ENCODE measurements at regions not wholly inside any gene's neighbourhood (a gene's known extent, or its start where the extent isn't known, plus 50 kb on each side); places are given as distances from the start of the nearest gene placed in this dataset.

- H3K36me3 Mint-ChIP-seq = no peaks in the 10 kb centered on the region
- POLR2A ChIA-PET = no interaction called here
- no peak overlapping the region for H3K27ac ChIP-seq (ENCODE audit: low read depth, low read length)
- H3K27me3 ChIP-seq (ENCODE audit: control insufficient read depth in 2 of 2, insufficient read depth in 2 of 2, low read length in 2 of 2) = no peaks in the 10 kb centered on the region
- no peak overlapping the region for H3K27ac Mint-ChIP-seq
- H3K27me3 Mint-ChIP-seq = no peaks in the 10 kb centered on the region
- intact Hi-C loops (cut with micrococcal nuclease) = no loop called here
- CTCF ChIA-PET = interaction anchor here (0.7 kb wide), 1 partner anchor 37 kb away, joined by 3 read pairs; no protein-coding TSS in a partner anchor
- no peak overlapping the region for H3K4me3 Mint-ChIP-seq
- no peaks in the 10 kb centered on the region for H3K9me3 ChIP-seq (ENCODE audit: control insufficient read depth in 2 of 3, low read length in 3 of 3)
- H3K36me3 ChIP-seq (ENCODE audit: control insufficient read depth in 2 of 3, insufficient read depth in 3 of 3, low read length in 3 of 3) = no peaks in the 10 kb centered on the region
- DNase-seq (no peak), ATAC-seq (no peak)
- H3K4me1 ChIP-seq (ENCODE audit: control insufficient read depth in 2 of 2, insufficient read depth in 2 of 2, low read length in 2 of 2) = no peaks in the 10 kb centered on the region
- H3K4me1 Mint-ChIP-seq = no peaks in the 10 kb centered on the region
- peaks cover 0 to 27% (median 0%) of the 10 kb centered on the region in 11 donors for H3K9me3 Mint-ChIP-seq
- no peak overlapping the region for H3K4me3 ChIP-seq (ENCODE audit: low read length)
Measured at GRCh38 chr1:239016337-239016736, 370.0 kb upstream of the CHRM3 start.

DNA sequence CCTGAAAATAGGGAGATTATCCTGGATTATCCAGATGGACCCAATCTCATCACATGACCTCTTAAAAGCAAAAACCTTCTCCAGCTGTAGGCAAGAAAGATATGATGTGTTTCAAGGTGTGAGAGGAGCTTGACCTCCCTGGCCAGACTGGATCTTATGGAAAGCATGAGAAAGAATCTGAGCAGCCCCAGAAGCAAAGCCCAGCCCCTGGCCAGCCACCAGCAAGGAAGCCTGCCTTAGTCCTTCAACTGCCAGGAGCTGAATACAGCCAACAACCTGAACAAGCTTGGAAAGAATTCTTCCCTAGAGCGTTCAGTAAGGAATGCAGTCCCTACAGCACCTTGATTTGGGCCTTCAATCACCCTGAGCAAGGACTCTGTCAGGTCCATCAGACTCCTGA, 375.0 kb upstream of the CHRM3 start:
- no peaks in the 10 kb centered on the region for H3K27me3 Mint-ChIP-seq

DNA sequence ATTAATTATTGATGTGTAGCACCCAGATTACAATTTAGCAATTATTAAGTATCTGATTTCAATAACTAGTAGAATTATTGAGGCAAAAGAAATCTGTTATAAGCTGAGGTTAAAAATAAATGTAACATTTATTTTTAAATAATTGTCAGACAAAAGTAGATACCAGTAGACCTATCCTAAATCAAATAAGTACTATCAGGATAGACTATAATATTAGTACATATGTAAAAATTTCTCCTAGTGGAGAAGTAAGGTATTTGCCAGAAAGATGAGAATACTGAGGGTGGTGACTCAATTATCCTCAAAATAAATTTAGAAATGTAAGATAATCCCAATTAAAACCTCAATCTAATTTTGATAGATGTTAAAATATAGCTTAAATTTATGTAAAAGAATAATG, 377.8 kb upstream of the CHRM3 start:
- H3K27me3 ChIP-seq (ENCODE audit: control insufficient read depth in 2 of 2, insufficient read depth in 2 of 2, low read length in 2 of 2) = no peaks in the 10 kb centered on the region
- ChIA-PET POLR2A (no interaction called here), CTCF (no interaction called here)
- no peak overlapping the region for H3K27ac ChIP-seq (ENCODE audit: low read depth, low read length)
- H3K4me1 ChIP-seq (ENCODE audit: control insufficient read depth in 2 of 2, insufficient read depth in 2 of 2, low read length in 2 of 2) = no peaks in the 10 kb centered on the region
- Mint-ChIP-seq H3K27ac (no peak overlapping the region), H3K4me3 (no peak overlapping the region), H3K9me3 (peaks cover 0 to 7% (median 0%) of the 10 kb centered on the region in 11 donors), H3K27me3 (no peaks in the 10 kb centered on the region), H3K36me3 (no peaks in the 10 kb centered on the region), H3K4me1 (no peaks in the 10 kb centered on the region)
- intact Hi-C loops (cut with micrococcal nuclease) = no loop called here
- DNase-seq = no peak
- no peaks in the 10 kb centered on the region for H3K36me3 ChIP-seq (ENCODE audit: control insufficient read depth in 2 of 3, insufficient read depth in 3 of 3, low read length in 3 of 3)
- no peak for ATAC-seq
- H3K9me3 ChIP-seq (ENCODE audit: control insufficient read depth in 2 of 3, low read length in 3 of 3) = no peaks in the 10 kb centered on the region
- no peak overlapping the region for H3K4me3 ChIP-seq (ENCODE audit: low read length)

More for the DNA sequence above, 375.0 kb upstream of the CHRM3 start:
- Mint-ChIP-seq H3K27ac (no peak overlapping the region), H3K4me3 (no peak overlapping the region), H3K36me3 (no peaks in the 10 kb centered on the region), H3K4me1 (no peaks in the 10 kb centered on the region), H3K9me3 (peaks cover 0 to 14% (median 0%) of the 10 kb centered on the region in 11 donors)
- POLR2A ChIA-PET = no interaction called here
- no peaks in the 10 kb centered on the region for H3K9me3 ChIP-seq (ENCODE audit: control insufficient read depth in 2 of 3, low read length in 3 of 3)
- H3K27me3 ChIP-seq (ENCODE audit: control insufficient read depth in 2 of 2, insufficient read depth in 2 of 2, low read length in 2 of 2) = no peaks in the 10 kb centered on the region
- CTCF ChIA-PET = no interaction called here
- ATAC-seq (no peak), DNase-seq (no peak)
- no peak overlapping the region for H3K4me3 ChIP-seq (ENCODE audit: low read length)
- no peaks in the 10 kb centered on the region for H3K36me3 ChIP-seq (ENCODE audit: control insufficient read depth in 2 of 3, insufficient read depth in 3 of 3, low read length in 3 of 3)
- intact Hi-C loops (cut with micrococcal nuclease) = no loop called here
- no peaks in the 10 kb centered on the region for H3K4me1 ChIP-seq (ENCODE audit: control insufficient read depth in 2 of 2, insufficient read depth in 2 of 2, low read length in 2 of 2)
- H3K27ac ChIP-seq (ENCODE audit: low read depth, low read length) = no peak overlapping the region

GRCh38 chr1:239006276-239006675, 380.1 kb upstream of the CHRM3 start:
- ChIA-PET POLR2A (no interaction called here), CTCF (no interaction called here)
- no peaks in the 10 kb centered on the region for H3K4me1 ChIP-seq (ENCODE audit: control insufficient read depth in 2 of 2, insufficient read depth in 2 of 2, low read length in 2 of 2)

GRCh38 chr1:238999944-239000343, 386.4 kb upstream of the CHRM3 start:
- H3K27me3 Mint-ChIP-seq = no peaks in the 10 kb centered on the region
- intact Hi-C loops (cut with micrococcal nuclease) = no loop called here
- no peak overlapping the region for H3K4me3 Mint-ChIP-seq
- H3K36me3 Mint-ChIP-seq = no peaks in the 10 kb centered on the region
- no peaks in the 10 kb centered on the region for H3K4me1 Mint-ChIP-seq
- Histone ChIP-seq H3K4me1 (ENCODE audit: control insufficient read depth in 2 of 2, insufficient read depth in 2 of 2, low read length in 2 of 2) (no peaks in the 10 kb centered on the region), H3K27ac (ENCODE audit: low read depth, low read length) (no peak overlapping the region), H3K36me3 (ENCODE audit: control insufficient read depth in 2 of 3, insufficient read depth in 3 of 3, low read length in 3 of 3) (no peaks in the 10 kb centered on the region), H3K9me3 (ENCODE audit: control insufficient read depth in 2 of 3, low read length in 3 of 3) (no peaks in the 10 kb centered on the region), H3K27me3 (ENCODE audit: control insufficient read depth in 2 of 2, insufficient read depth in 2 of 2, low read length in 2 of 2) (no peaks in the 10 kb centered on the region), H3K4me3 (ENCODE audit: low read length) (no peak overlapping the region)
- ATAC-seq (no peak), DNase-seq (no peak)
- H3K9me3 Mint-ChIP-seq = peaks cover 0 to 4% (median 0%) of the 10 kb centered on the region in 11 donors
- ChIA-PET CTCF (no interaction called here), POLR2A (no interaction called here)
- H3K27ac Mint-ChIP-seq = no peak overlapping the region

More at GRCh38 chr1:239006276-239006675, 380.1 kb upstream of the CHRM3 start:
- Mint-ChIP-seq H3K4me3 (no peak overlapping the region), H3K36me3 (no peaks in the 10 kb centered on the region), H3K27me3 (no peaks in the 10 kb centered on the region), H3K27ac (no peak overlapping the region), H3K9me3 (peaks cover 0 to 1% (median 0%) of the 10 kb centered on the region in 11 donors), H3K4me1 (no peaks in the 10 kb centered on the region)
- Histone ChIP-seq H3K4me3 (ENCODE audit: low read length) (no peak overlapping the region), H3K27ac (ENCODE audit: low read depth, low read length) (no peak overlapping the region), H3K9me3 (ENCODE audit: control insufficient read depth in 2 of 3, low read length in 3 of 3) (no peaks in the 10 kb centered on the region), H3K27me3 (ENCODE audit: control insufficient read depth in 2 of 2, insufficient read depth in 2 of 2, low read length in 2 of 2) (no peaks in the 10 kb centered on the region), H3K36me3 (ENCODE audit: control insufficient read depth in 2 of 3, insufficient read depth in 3 of 3, low read length in 3 of 3) (no peaks in the 10 kb centered on the region)
- intact Hi-C loops (cut with micrococcal nuclease) = no loop called here
- no peak for DNase-seq
- ATAC-seq = no peak

GRCh38 chr1:238998577-238998976, 387.8 kb upstream of the CHRM3 start:
- ATAC-seq (no peak), DNase-seq (no peak)
- H3K36me3 ChIP-seq (ENCODE audit: control insufficient read depth in 2 of 3, insufficient read depth in 3 of 3, low read length in 3 of 3) = no peaks in the 10 kb centered on the region
- no peaks in the 10 kb centered on the region for H3K36me3 Mint-ChIP-seq
- H3K27ac Mint-ChIP-seq = no peak overlapping the region
- ChIA-PET POLR2A (no interaction called here), CTCF (no interaction called here)
- no peaks in the 10 kb centered on the region for H3K4me1 Mint-ChIP-seq
- no peak overlapping the region for H3K4me3 Mint-ChIP-seq
- no peak overlapping the region for H3K27ac ChIP-seq (ENCODE audit: low read depth, low read length)
- no peak overlapping the region for H3K4me3 ChIP-seq (ENCODE audit: low read length)
- peaks cover 0 to 4% (median 0%) of the 10 kb centered on the region in 11 donors for H3K9me3 Mint-ChIP-seq
- H3K27me3 ChIP-seq (ENCODE audit: control insufficient read depth in 2 of 2, insufficient read depth in 2 of 2, low read length in 2 of 2) = no peaks in the 10 kb centered on the region
- H3K4me1 ChIP-seq (ENCODE audit: control insufficient read depth in 2 of 2, insufficient read depth in 2 of 2, low read length in 2 of 2) = no peaks in the 10 kb centered on the region
- no peaks in the 10 kb centered on the region for H3K27me3 Mint-ChIP-seq
- no peaks in the 10 kb centered on the region for H3K9me3 ChIP-seq (ENCODE audit: control insufficient read depth in 2 of 3, low read length in 3 of 3)
- intact Hi-C loops (cut with micrococcal nuclease) = no loop called here

GRCh38 chr1:238991765-238992495, 394.4 kb upstream of the CHRM3 start:
- CTCF ChIA-PET = no interaction called here
- H3K4me3 Mint-ChIP-seq = no peak overlapping the region

More at GRCh38 chr1:238991765-238992495, 394.4 kb upstream of the CHRM3 start:
- H3K27ac Mint-ChIP-seq = no peak overlapping the region
- no peaks in the 10 kb centered on the region for H3K27me3 Mint-ChIP-seq
- Histone ChIP-seq H3K9me3 (ENCODE audit: control insufficient read depth in 2 of 3, low read length in 3 of 3) (peaks cover 0 to 6% (median 0%) of the 10 kb centered on the region in 3 experiments), H3K27ac (ENCODE audit: low read depth, low read length) (no peak overlapping the region), H3K36me3 (ENCODE audit: control insufficient read depth in 2 of 3, insufficient read depth in 3 of 3, low read length in 3 of 3) (no peaks in the 10 kb centered on the region), H3K4me3 (ENCODE audit: low read length) (no peak overlapping the region), H3K4me1 (ENCODE audit: control insufficient read depth in 2 of 2, insufficient read depth in 2 of 2, low read length in 2 of 2) (no peaks in the 10 kb centered on the region), H3K27me3 (ENCODE audit: control insufficient read depth in 2 of 2, insufficient read depth in 2 of 2, low read length in 2 of 2) (no peaks in the 10 kb centered on the region)
- ATAC-seq = no peak
- no peak for DNase-seq
- POLR2A ChIA-PET = no interaction called here
- H3K9me3 Mint-ChIP-seq = peaks cover 0 to 11% (median 3%) of the 10 kb centered on the region in 11 donors
- H3K36me3 Mint-ChIP-seq = no peaks in the 10 kb centered on the region
- no peaks in the 10 kb centered on the region for H3K4me1 Mint-ChIP-seq
- intact Hi-C loops (cut with micrococcal nuclease) = no loop called here
